Hematopoietic multipotent progenitor cell treated with erythropoietin and hydrocortisone succinate and interleukin-3 and kit ligand, for 17 days (in vitro differentiated cells): ENCODE measurements at regions not wholly inside any gene's neighbourhood (a gene's known extent, or its start where the extent isn't known, plus 50 kb on each side); places are given as distances from the start of the nearest gene placed in this dataset.
"Not testable (repeated sequence)": the region's sequence is repeated elsewhere in the genome, so short reads cannot be mapped to it uniquely, and the experiment has no call there.

Experiments
- DNase-seq: peaks from one replicate; pipeline ENCODE4 v3.0.0-alpha.2; 2015; ENCODE audit warnings: low spot score

- DNase-seq, result no peak
Measured at GRCh38 chr1:9466780-9467758, 72.2 kb upstream of the SLC25A33 start.

- DNase-seq, result not testable (repeated sequence)
Measured at GRCh38 chr1:9469882-9470281, 69.4 kb upstream of the SLC25A33 start.

DNA sequence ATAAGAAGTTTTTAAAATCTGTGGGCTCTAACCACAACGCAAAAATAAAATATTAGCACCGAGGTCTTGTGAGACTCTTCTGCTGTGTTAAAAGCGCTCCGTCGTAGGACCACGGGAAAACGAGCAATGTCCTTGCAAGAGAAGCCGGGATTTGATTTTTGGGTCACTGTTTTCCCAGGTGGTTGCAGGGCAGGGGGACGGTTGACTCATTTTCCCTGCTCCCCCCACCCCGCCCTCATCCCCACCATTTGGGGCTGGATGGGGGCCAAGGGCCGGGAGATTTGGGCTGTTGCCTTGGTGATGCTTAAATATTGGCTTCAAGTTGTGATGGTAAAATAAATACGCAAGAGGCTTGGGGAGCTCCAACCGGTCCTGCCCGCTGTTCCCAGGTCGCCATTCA, 67.6 kb upstream of the SLC25A33 start:
- DNase-seq, result no peak

- DNase-seq, result no peak
Measured at GRCh38 chr1:9472386-9473031, 66.8 kb upstream of the SLC25A33 start.

DNA sequence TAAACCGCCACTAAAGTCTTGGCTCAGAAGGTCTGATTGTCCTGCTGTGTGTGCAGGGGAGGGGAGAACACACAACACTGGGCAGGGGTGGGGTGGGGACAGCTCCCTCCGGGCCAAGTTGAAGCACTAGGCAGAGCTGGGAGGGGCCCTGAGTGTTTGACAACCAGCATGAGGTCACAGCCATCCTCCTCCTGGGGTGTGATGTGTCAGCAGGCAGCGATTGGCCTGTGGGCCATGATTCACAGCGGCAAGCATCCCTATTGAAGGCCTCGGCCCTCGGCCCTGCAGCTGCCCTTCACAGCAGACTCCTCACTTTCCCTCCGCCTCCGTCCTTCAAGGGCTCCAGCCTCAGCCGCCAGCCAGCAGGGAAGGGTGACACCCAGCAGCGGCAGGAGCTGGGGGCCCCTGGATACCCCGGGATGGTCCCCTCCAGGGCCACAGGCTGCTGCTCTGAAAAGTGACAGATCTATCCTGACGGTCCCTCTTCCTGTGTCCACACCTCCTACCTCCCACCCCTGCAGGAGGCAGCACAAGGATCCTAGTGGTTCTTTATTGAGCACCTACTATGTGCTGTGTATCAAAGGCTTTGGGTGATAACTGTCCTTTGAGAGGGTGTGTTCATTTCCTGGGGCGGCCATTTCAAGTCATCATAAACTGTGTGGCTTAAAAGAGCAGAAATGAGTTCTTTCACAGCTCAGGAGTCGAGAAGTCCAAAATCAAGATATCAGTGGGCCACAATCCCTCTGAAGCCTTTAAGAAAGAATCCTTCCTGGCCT, 66.0 kb upstream of the SLC25A33 start:
- DNase-seq, result no peak

GRCh38 chr1:9475061-9475627, 64.1 kb upstream of the SLC25A33 start:
- DNase-seq, result no peak

DNA sequence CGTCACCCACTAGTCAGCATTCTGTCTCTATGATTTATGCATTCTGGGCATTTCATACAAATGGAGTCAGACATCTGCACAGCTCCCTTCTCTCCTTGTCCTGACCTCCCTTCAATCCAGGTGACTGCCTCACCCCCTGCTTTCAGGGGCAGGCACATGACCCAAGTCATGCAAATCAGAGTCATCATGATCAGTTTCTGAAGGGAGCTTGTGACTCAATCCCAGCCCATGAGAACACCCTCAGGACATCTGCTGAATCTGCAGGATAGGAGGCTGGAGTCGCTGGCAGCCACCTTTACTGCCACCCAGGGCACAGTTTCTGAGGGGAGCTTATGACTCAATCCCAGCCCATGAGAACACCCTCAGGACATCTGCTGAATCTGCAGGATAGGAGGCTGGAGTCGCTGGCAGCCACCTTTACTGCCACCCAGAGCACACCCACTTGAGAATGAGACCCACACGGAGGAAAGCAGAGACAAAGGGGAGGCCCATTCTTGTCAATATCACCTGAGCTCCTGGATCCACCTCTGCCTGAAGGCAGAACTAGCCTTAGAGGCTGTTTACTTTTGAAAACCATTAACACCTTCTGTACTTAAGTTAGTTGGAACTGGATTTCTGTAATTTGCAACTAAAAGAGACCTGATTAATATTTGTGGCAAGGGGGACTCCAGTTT, 62.3 kb upstream of the SLC25A33 start:
- DNase-seq, result no peak

- no peak for DNase-seq
Measured at GRCh38 chr1:9477535-9477934, 61.7 kb upstream of the SLC25A33 start.

- no peak for DNase-seq
Measured at GRCh38 chr1:9478021-9478420, 61.2 kb upstream of the SLC25A33 start.

DNA sequence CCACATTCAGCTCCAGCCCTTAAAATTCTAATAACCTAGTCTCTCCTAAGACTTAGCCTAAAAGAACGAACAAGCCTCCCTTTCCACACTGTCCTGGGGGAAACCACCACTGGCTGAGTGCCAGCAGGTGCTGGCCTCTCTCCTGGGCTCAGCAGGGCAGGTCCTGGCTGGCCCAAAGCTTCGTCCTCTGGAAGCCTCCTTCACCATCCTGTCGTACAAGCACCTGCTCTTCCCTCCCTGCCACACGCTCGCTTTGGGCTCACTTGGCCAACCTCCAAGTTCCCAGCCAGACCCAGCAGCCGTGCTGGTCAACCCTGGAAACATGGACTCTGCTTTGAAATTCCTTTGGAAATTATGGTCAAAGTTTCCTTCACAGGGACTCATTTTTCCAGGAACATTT, 58.2 kb upstream of the SLC25A33 start:
- DNase-seq, result no peak

DNA sequence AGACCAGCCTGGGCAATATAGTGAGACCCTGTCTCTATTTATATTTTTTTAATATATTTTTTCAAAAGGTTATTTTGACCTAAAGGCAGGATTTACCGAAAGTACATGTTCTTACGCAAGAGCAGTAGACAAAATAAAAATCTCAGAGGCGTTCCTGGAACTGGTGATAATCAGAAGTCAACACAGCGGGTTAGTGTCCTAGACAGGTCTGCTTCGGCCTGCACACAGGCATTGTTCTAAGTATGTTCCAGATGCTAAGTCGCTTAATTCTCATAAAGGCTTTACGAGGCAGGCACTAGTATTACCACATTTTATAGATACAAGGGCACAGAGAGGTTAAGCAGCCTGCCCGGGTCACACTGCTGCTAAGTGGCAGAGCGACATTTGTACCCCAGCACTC, 56.9 kb upstream of the SLC25A33 start:
- DNase-seq, result no peak

GRCh38 chr1:9482816-9483572, 56.3 kb upstream of the SLC25A33 start:
- no peak for DNase-seq

GRCh38 chr1:9486466-9487140, 52.7 kb upstream of the SLC25A33 start:
- DNase-seq, result no peak
